Keratinocyte (primary cell): ENCODE measurements at regions not wholly inside any gene's neighbourhood (a gene's known extent, or its start where the extent isn't known, plus 50 kb on each side); places are given as distances from the start of the nearest gene placed in this dataset.

ENCODE experiments used
- DNase-seq: peaks from one replicate; pipeline ENCODE4 v3.0.0-alpha.2; 2011; ENCODE audit warnings: low read depth, missing footprints, low spot score
- FAIRE-seq: peaks from 2 replicates; lab custom pipeline; 2011; peaks lifted over from hg19 to GRCh38; lab: Jason Lieb, UNC
- H2AFZ ChIP-seq: 2 replicates; pipeline ENCODE4 v1.6.0; 2012; ENCODE audit warnings: low read length, control low read depth, inconsistent platforms; ENCODE audit not compliant: control insufficient read depth
- H3K27ac ChIP-seq: 2 replicates; pipeline ENCODE4 v1.5.1; 2011; ENCODE audit warnings: low read length; ENCODE audit not compliant: control insufficient read depth, insufficient read depth
- H3K27me3 ChIP-seq: 3 replicates; pipeline ENCODE4 v1.6.0; 2011; ENCODE audit warnings: low read length; ENCODE audit not compliant: control insufficient read depth, insufficient read depth; ENCODE audit errors: extremely low read depth
- H3K36me3 ChIP-seq, 2 experiments: 2 replicates in 1 of 2; 3 replicates in 1 of 2; pipeline ENCODE4 v1.5.1; 2011; ENCODE audit warnings: low read length in 2 of 2, mild to moderate bottlenecking in 1 of 2; ENCODE audit not compliant: control insufficient read depth in 2 of 2, insufficient read depth in 2 of 2; ENCODE audit errors: extremely low read depth in 1 of 2
- H3K4me1 ChIP-seq: 3 replicates; pipeline ENCODE4 v1.5.1; 2011; ENCODE audit warnings: low read length; ENCODE audit not compliant: control insufficient read depth, insufficient read depth; ENCODE audit errors: extremely low read depth
- H3K4me2 ChIP-seq: 3 replicates; pipeline ENCODE4 v1.6.0; 2011; ENCODE audit warnings: low read depth, low read length; ENCODE audit not compliant: control insufficient read depth, insufficient read depth; ENCODE audit errors: extremely low read depth
- H3K4me3 ChIP-seq, 3 experiments: fragments of 200-600 bp in 1 of 3; sonication (generic) in 1 of 3; 2 replicates in 2 of 3; 3 replicates in 1 of 3; pipeline ENCODE4 v1.5.1; 2011 to 2016; ENCODE audit warnings: low read length in 3 of 3, mild to moderate bottlenecking in 3 of 3, control low read depth in 2 of 3, inconsistent platforms in 1 of 3, low read depth in 1 of 3, mixed read lengths in 1 of 3, mixed run types in 1 of 3, moderate library complexity in 1 of 3; ENCODE audit not compliant: control insufficient read depth in 2 of 3, insufficient read depth in 2 of 3; ENCODE audit errors: extremely low read depth in 1 of 3
- H3K79me2 ChIP-seq: 2 replicates; pipeline ENCODE4 v1.6.0; 2012; ENCODE audit warnings: low read length; ENCODE audit not compliant: control insufficient read depth, insufficient read depth
- H3K9ac ChIP-seq: 3 replicates; pipeline ENCODE4 v1.6.0; 2011; ENCODE audit warnings: low read length; ENCODE audit not compliant: control insufficient read depth, insufficient read depth; ENCODE audit errors: extremely low read depth
- H3K9me1 ChIP-seq: 3 replicates; pipeline ENCODE4 v1.6.0; 2011; ENCODE audit warnings: low read length; ENCODE audit not compliant: control insufficient read depth, insufficient read depth; ENCODE audit errors: extremely low read depth
- H3K9me3 ChIP-seq: 2 replicates; pipeline ENCODE4 v1.5.1; 2012; ENCODE audit warnings: low read depth, low read length; ENCODE audit not compliant: control insufficient read depth
- H4K20me1 ChIP-seq: 3 replicates; pipeline ENCODE4 v1.6.0; 2011; ENCODE audit warnings: low read length; ENCODE audit not compliant: control insufficient read depth, insufficient read depth; ENCODE audit errors: extremely low read depth
- CTCF ChIP-seq, 3 experiments: IDR thresholded peaks in 1 of 3; conservative IDR thresholded peaks in 1 of 3; optimal IDR thresholded peaks in 1 of 3; 2 replicates in 2 of 3; 3 replicates in 1 of 3; pipeline versions ENCODE3 to v1.5.1; 2011; ENCODE audit warnings: low read length in 3 of 3, mild to moderate bottlenecking in 3 of 3, moderate library complexity in 2 of 3, control low read depth in 1 of 3, inconsistent platforms in 1 of 3; ENCODE audit not compliant: insufficient read depth in 2 of 3; ENCODE audit errors: extremely low read depth in 1 of 3
- EZH2 ChIP-seq: IDR thresholded peaks from one replicate; pipeline ENCODE4 v1.6.1; 2012; ENCODE audit warnings: inconsistent platforms, mild to moderate bottlenecking, low read length, moderate library complexity
- dilution Hi-C: fragments of 300-500 bp; cut with MboI; formaldehyde crosslinking; loops from one replicate; pipeline ENCODE4 v1.7.0; 2020; ENCODE audit warnings: low sequenced_read_pairs; ENCODE audit not compliant: extremely low pct_ligation_motif_present

GRCh38 chr7:115516341-115516740 is 514.2 kb downstream of the TFEC start:
- no peaks in the 10 kb centered on the region for H3K27me3 ChIP-seq
- dilution Hi-C loops, result no loop called here

DNA sequence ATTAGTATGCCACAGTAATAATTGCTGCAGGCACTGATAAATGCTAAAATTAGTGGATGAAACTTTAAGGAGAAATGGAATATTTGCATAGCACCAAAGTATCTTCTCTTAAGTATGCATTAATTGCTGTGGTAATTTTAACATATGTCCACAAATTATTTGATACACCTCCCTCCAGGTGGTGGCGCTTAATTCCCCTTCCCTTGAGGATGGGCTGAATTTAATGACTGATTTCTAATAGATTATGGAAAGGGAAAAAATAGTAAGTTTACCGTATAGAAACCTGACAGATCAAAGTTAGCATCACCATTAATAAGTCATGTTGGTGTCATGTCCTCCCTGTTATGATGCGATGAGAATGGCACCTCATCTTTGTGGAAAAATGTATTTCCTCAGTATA is 519.2 kb downstream of the TFEC start:
- Histone ChIP-seq H3K4me1 (no peaks in the 10 kb centered on the region), H4K20me1 (no peaks in the 10 kb centered on the region), H3K9me3 (no peaks in the 10 kb centered on the region), H2AFZ (no peak overlapping the region), H3K79me2 (no peaks in the 10 kb centered on the region), H3K36me3 (no peaks in the 10 kb centered on the region), H3K4me2 (no peak overlapping the region), H3K27me3 (no peaks in the 10 kb centered on the region), H3K9ac (no peak overlapping the region), H3K27ac (no peak overlapping the region), H3K4me3 (no peak overlapping the region), H3K9me1 (no peaks in the 10 kb centered on the region)
- dilution Hi-C loops, result no loop called here
- FAIRE-seq (no peak), DNase-seq (no peak)
- no peak for TF ChIP-seq CTCF (optimal IDR thresholded peaks at IDR 0.05 in 1 of 3, IDR thresholded peaks at IDR 0.05 in 1 of 3, conservative IDR thresholded peaks at IDR 0.05 in 1 of 3; ENCODE audit: extremely low read depth in 1 of 3, insufficient read depth in 2 of 3, low read length in 3 of 3)
- TF ChIP-seq EZH2, result no peak

More at GRCh38 chr7:115516341-115516740, 514.2 kb downstream of the TFEC start:
- Histone ChIP-seq H3K4me1 (no peaks in the 10 kb centered on the region), H3K4me3 (no peak overlapping the region), H3K36me3 (no peaks in the 10 kb centered on the region), H3K4me2 (no peak overlapping the region), H3K79me2 (no peaks in the 10 kb centered on the region), H4K20me1 (no peaks in the 10 kb centered on the region), H3K27ac (no peak overlapping the region), H3K9me3 (no peaks in the 10 kb centered on the region), H3K9me1 (no peaks in the 10 kb centered on the region), H3K9ac (no peak overlapping the region), H2AFZ (no peak overlapping the region)
- no peak for TF ChIP-seq CTCF (optimal IDR thresholded peaks at IDR 0.05 in 1 of 3, IDR thresholded peaks at IDR 0.05 in 1 of 3, conservative IDR thresholded peaks at IDR 0.05 in 1 of 3; ENCODE audit: extremely low read depth in 1 of 3, insufficient read depth in 2 of 3, low read length in 3 of 3)
- TF ChIP-seq EZH2, result no peak
- FAIRE-seq, result no peak
- DNase-seq, result no peak
